ENCODE measurements at regions not wholly inside any gene's neighbourhood (a gene's known extent, or its start where the extent isn't known, plus 50 kb on each side); places are given as distances from the start of the nearest gene placed in this dataset.

- no peak overlapping the region for H3K27ac ChIP-seq (ENCODE audit: low read length)
- H3K4me3 ChIP-seq (ENCODE audit: low read depth in 2 of 2, low read length in 2 of 2), result no peak overlapping the region
- no peaks in the 10 kb centered on the region for H3K36me3 ChIP-seq (ENCODE audit: control insufficient read depth, insufficient read depth, low read length)
- intact Hi-C loops (cut with micrococcal nuclease; ENCODE audit: unreplicated experiment) (no loop called here), in situ Hi-C loops (cut with HindIII; ENCODE audit: low pct_unique_long_range_greater_than_20kb, low sequenced_read_pairs) (no loop called here)
- ChIA-PET POLR2A (no interaction called here), CTCF (no interaction called here)
- DNase-seq (ENCODE audit: low read depth, low spot score), result no peak
- no peaks in the 10 kb centered on the region for H3K27me3 ChIP-seq (ENCODE audit: control insufficient read depth, insufficient read depth, low read length)
- no peaks in the 10 kb centered on the region for H3K9me3 ChIP-seq (ENCODE audit: control insufficient read depth, insufficient read depth, low read depth, low read length)
- no TSS peak for BruUV-seq (replicated peaks)
- TF ChIP-seq TCF7L2 (IDR thresholded peaks at IDR 0.05; ENCODE audit: low read depth, low read length) (no peak), CTCF (IDR thresholded peaks at IDR 0.05) (no peak), POLR2AphosphoS5 (IDR thresholded peaks at IDR 0.05; ENCODE audit: low read depth, low read length) (no peak), REST (IDR thresholded peaks at IDR 0.05; ENCODE audit: insufficient read depth in 1 of 2, low read depth in 2 of 2, low read length in 1 of 2) (no peak), SIN3A (IDR thresholded peaks at IDR 0.05; ENCODE audit: borderline replicate concordance, insufficient read depth, low read depth, low read length) (no peak)
- ATAC-seq, result no peak
- no peaks in the 10 kb centered on the region for H3K4me1 ChIP-seq (ENCODE audit: control insufficient read depth, insufficient read depth, low read length)
Observed at GRCh38 chr5:143574236-143574635, 170.8 kb upstream of the NR3C1 start.

- Histone ChIP-seq H3K27me3 (ENCODE audit: control insufficient read depth, insufficient read depth, low read length) (no peaks in the 10 kb centered on the region), H3K27ac (ENCODE audit: low read length) (no peak overlapping the region), H3K9me3 (ENCODE audit: control insufficient read depth, insufficient read depth, low read depth, low read length) (no peaks in the 10 kb centered on the region), H3K4me3 (ENCODE audit: low read depth in 2 of 2, low read length in 2 of 2) (no peak overlapping the region), H3K36me3 (ENCODE audit: control insufficient read depth, insufficient read depth, low read length) (no peaks in the 10 kb centered on the region), H3K4me1 (ENCODE audit: control insufficient read depth, insufficient read depth, low read length) (no peaks in the 10 kb centered on the region)
- ChIA-PET CTCF (no interaction called here), POLR2A (no interaction called here)
- no TSS peak for BruUV-seq (replicated peaks)
- TF ChIP-seq POLR2AphosphoS5 (IDR thresholded peaks at IDR 0.05; ENCODE audit: low read depth, low read length), result no peak
- no peak for TF ChIP-seq TCF7L2 (IDR thresholded peaks at IDR 0.05; ENCODE audit: low read depth, low read length)
- TF ChIP-seq REST (IDR thresholded peaks at IDR 0.05; ENCODE audit: insufficient read depth in 1 of 2, low read depth in 2 of 2, low read length in 1 of 2), result no peak
- no peak for TF ChIP-seq CTCF (IDR thresholded peaks at IDR 0.05)
- no peak for TF ChIP-seq SIN3A (IDR thresholded peaks at IDR 0.05; ENCODE audit: borderline replicate concordance, insufficient read depth, low read depth, low read length)
- intact Hi-C loops (cut with micrococcal nuclease; ENCODE audit: unreplicated experiment) (no loop called here), in situ Hi-C loops (cut with HindIII; ENCODE audit: low pct_unique_long_range_greater_than_20kb, low sequenced_read_pairs) (no loop called here)
- ATAC-seq (no peak), DNase-seq (ENCODE audit: low read depth, low spot score) (no peak)
Observed at GRCh38 chr5:143573568-143574170, 170.2 kb upstream of the NR3C1 start.
